GM12865 (cell line): ENCODE measurements at regions not wholly inside any gene's neighbourhood (a gene's known extent, or its start where the extent isn't known, plus 50 kb on each side); places are given as distances from the start of the nearest gene placed in this dataset.

Source experiments
- DNase-seq: peaks from one replicate; pipeline ENCODE4 v3.0.0; 2010; ENCODE audit warnings: low read depth
- H3K4me3 ChIP-seq: 2 replicates; pipeline ENCODE4 v1.5.1; 2011; ENCODE audit warnings: mild to moderate bottlenecking, low read depth, low read length, control low read depth
- CTCF ChIP-seq: IDR thresholded peaks from 2 replicates; pipeline ENCODE4 v1.5.1; 2011; ENCODE audit warnings: low read length, control low read depth, low read depth, inconsistent platforms; ENCODE audit not compliant: insufficient read depth; ENCODE audit errors: missing control alignments

DNA sequence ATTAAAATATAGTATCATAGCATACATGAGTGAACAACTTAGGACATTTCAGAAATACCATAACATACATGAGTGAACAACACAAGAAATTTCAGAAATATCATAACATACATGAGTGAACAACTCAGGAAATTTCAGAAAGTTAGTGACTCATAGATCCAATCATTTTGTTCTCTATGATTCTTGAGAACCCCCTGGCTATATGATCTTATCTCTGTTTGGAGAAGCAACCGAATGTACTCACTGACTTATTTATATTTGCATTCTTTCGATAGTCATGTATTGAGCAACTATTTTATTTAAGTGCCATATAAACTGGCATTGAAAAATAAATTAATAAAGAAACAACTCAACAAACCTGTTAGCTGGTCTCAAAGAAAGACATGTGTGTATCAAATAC lies 251.1 kb downstream of the EFNB2 start:
- DNase-seq: no peak

GRCh38 chr13:106281426-106281825 lies 254.0 kb downstream of the EFNB2 start:
- DNase-seq: no peak
- no peak for TF ChIP-seq CTCF
- no peak overlapping the region for H3K4me3 ChIP-seq

More for the DNA sequence above, 251.1 kb downstream of the EFNB2 start:
- TF ChIP-seq CTCF: no peak
- no peak overlapping the region for H3K4me3 ChIP-seq

GRCh38 chr13:106277484-106278154 lies 257.8 kb downstream of the EFNB2 start:
- DNase-seq: no peak
- TF ChIP-seq CTCF: no peak
- H3K4me3 ChIP-seq: no peak overlapping the region

- DNase-seq: no peak
- no peak overlapping the region for H3K4me3 ChIP-seq
- no peak for TF ChIP-seq CTCF
Observed at GRCh38 chr13:106276876-106277275, 258.6 kb downstream of the EFNB2 start.

DNA sequence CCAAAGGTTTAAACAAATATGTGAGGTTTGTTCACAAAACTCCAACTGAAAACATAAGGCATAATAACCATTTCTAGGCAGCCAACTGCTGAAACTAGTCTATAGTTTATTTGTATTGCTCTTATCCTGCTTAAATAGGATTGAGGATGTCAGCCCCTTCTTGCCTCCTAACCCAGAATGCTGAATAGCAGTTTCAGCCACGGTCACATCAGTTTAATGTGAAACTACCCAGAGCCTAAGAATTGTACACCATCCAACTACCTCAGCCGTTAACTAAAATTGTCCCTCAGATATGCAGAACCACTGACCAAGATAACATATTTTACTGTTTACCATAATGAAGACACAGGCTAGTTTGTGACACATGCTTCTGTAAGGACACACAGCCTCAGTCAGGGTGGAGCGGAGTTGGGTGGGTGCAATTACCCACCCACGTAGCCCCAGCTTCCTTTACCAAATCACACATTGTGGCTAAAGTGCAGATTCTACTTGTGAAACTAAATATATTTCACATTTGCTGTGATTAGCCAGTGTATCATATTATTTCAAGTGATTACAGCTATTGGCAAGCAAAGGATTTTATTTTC lies 259.9 kb downstream of the EFNB2 start:
- DNase-seq: no peak
- H3K4me3 ChIP-seq: no peak overlapping the region
- no peak for TF ChIP-seq CTCF

DNA sequence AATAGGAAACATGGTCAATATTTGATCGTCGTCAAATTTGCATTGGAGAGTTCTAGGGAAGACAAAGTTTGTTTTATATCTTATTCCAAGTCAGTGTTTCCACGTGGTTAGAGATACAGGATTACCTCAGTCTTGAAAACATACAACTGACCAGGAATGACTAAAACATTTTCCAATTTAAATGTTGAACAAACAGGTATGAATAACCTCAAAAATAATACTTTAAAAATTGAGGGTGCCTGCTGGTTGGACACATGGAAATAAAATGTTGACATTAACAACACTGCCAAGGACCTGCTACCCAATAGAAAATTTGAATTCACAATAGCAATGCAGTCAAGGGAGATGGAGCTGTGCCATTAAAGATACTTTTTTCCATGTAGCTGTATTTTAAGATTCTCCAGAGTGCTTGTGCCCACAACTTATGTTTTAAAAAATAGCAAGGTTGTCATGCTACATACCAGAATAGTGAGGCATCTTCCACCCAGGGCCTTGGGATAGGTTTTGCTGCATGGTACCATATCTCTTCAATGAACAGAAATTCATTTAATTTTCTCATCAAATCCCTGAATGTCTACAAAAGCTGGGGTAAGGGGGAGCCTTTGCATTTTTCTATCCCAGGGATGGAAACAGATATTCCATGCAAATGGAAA lies 260.8 kb downstream of the EFNB2 start:
- no peak overlapping the region for H3K4me3 ChIP-seq
- DNase-seq: no peak
- no peak for TF ChIP-seq CTCF
